ENCODE measurements at regions not wholly inside any gene's neighbourhood (a gene's known extent, or its start where the extent isn't known, plus 50 kb on each side); places are given as distances from the start of the nearest gene placed in this dataset.
"Not testable (repeated sequence)": the region's sequence is repeated elsewhere in the genome, so short reads cannot be mapped to it uniquely, and the experiment has no call there.

- TF ChIP-seq CTCF (IDR thresholded peaks at IDR 0.05; ENCODE audit: insufficient read depth, missing control alignments), result no peak
- DNase-seq (ENCODE audit: insufficient read length, low spot score), result no peak
- no peak for FAIRE-seq
Observed at GRCh38 chr3:69658514-69659140, 80.6 kb upstream of the MITF start.

GRCh38 chr3:69657030-69657429, 82.2 kb upstream of the MITF start:
- not testable (repeated sequence) for FAIRE-seq

GRCh38 chr3:69651765-69652164, 87.5 kb upstream of the MITF start:
- FAIRE-seq (no peak), DNase-seq (ENCODE audit: insufficient read length, low spot score) (no peak)
- no peak for TF ChIP-seq CTCF (IDR thresholded peaks at IDR 0.05; ENCODE audit: insufficient read depth, missing control alignments)

More at GRCh38 chr3:69657030-69657429, 82.2 kb upstream of the MITF start:
- not testable (repeated sequence) for DNase-seq (ENCODE audit: insufficient read length, low spot score)

- DNase-seq (ENCODE audit: insufficient read length, low spot score) (no peak), FAIRE-seq (no peak)
- TF ChIP-seq CTCF (IDR thresholded peaks at IDR 0.05; ENCODE audit: insufficient read depth, missing control alignments), result no peak
Observed at GRCh38 chr3:69650066-69650419, 89.2 kb upstream of the MITF start.

GRCh38 chr3:69649120-69650065, 89.9 kb upstream of the MITF start:
- no peak for TF ChIP-seq CTCF (IDR thresholded peaks at IDR 0.05; ENCODE audit: insufficient read depth, missing control alignments)
- FAIRE-seq (no peak), DNase-seq (ENCODE audit: insufficient read length, low spot score) (no peak)

- no peak for TF ChIP-seq CTCF (IDR thresholded peaks at IDR 0.05; ENCODE audit: insufficient read depth, missing control alignments)
- no peak for FAIRE-seq
Observed at GRCh38 chr3:69648126-69648525, 91.1 kb upstream of the MITF start.

GRCh38 chr3:69647511-69648110, 91.7 kb upstream of the MITF start:
- no peak for TF ChIP-seq CTCF (IDR thresholded peaks at IDR 0.05; ENCODE audit: insufficient read depth, missing control alignments)
- FAIRE-seq (no peak), DNase-seq (ENCODE audit: insufficient read length, low spot score) (no peak)

More at GRCh38 chr3:69648126-69648525, 91.1 kb upstream of the MITF start:
- no peak for DNase-seq (ENCODE audit: insufficient read length, low spot score)

Data from D721Med (cell line).